ENCODE measurements at regions not wholly inside any gene's neighbourhood (a gene's known extent, or its start where the extent isn't known, plus 50 kb on each side); places are given as distances from the start of the nearest gene placed in this dataset.

- no peak overlapping the region for H3K4me3 ChIP-seq
- POLR2A ChIA-PET: no interaction called here
- no peak overlapping the region for H3K27ac ChIP-seq (ENCODE audit: control insufficient read depth, insufficient read depth)
- DNase-seq (ENCODE audit: low read depth, low spot score) (no peak), ATAC-seq (no peak), FAIRE-seq (no peak)
- H3K4me2 ChIP-seq (ENCODE audit: control insufficient read depth, insufficient read depth): no peak overlapping the region
- WGBS (ENCODE audit: insufficient coverage, insufficient replicate concordance, low lambda C conversion rate, missing lambda C conversion rate): 100% methylated on average over 1 of the region's 1 CpG
- H2AFZ ChIP-seq (ENCODE audit: control insufficient read depth, low read depth, low read length): no peak overlapping the region
- CTCF ChIA-PET: no interaction called here
- H4K20me1 ChIP-seq (ENCODE audit: control insufficient read depth, insufficient read depth): no peaks in the 10 kb centered on the region
- no peaks in the 10 kb centered on the region for H3K9me3 ChIP-seq (replicated peaks; ENCODE audit: control insufficient read depth, insufficient read depth, low read length)
- no peaks in the 10 kb centered on the region for H3K36me3 ChIP-seq (ENCODE audit: control insufficient read depth in 2 of 2, insufficient read depth in 2 of 2, low read length in 1 of 2)
- no peak overlapping the region for H3K9ac ChIP-seq (ENCODE audit: control insufficient read depth, insufficient read depth, low read length)
- H3K79me2 ChIP-seq (ENCODE audit: control insufficient read depth, insufficient read depth, low read length): no peaks in the 10 kb centered on the region
- intact Hi-C loops (cut with micrococcal nuclease; ENCODE audit: unreplicated experiment): no loop called here
- SMC1A ChIA-PET (ENCODE audit: uncharacterized antibody, unreplicated experiment): no interaction called here
- no peaks in the 10 kb centered on the region for H3K27me3 ChIP-seq (replicated peaks in 1 of 2; ENCODE audit: control insufficient read depth in 2 of 2, insufficient read depth in 2 of 2, low read length in 1 of 2)
- TF ChIP-seq MLLT1 (IDR thresholded peaks at IDR 0.05) (no peak), NRF1 (conservative IDR thresholded peaks at IDR 0.05; ENCODE audit: low read depth, low read length) (no peak), MEF2B (IDR thresholded peaks at IDR 0.05; ENCODE audit: partially characterized antibody, poor library complexity, severe bottlenecking) (no peak), ATF7 (IDR thresholded peaks at IDR 0.05; ENCODE audit: low read depth) (no peak), RAD21 (IDR thresholded peaks at IDR 0.05; ENCODE audit: insufficient read depth, low read depth, low read length) (no peak), SUPT20H (IDR thresholded peaks at IDR 0.05; ENCODE audit: borderline replicate concordance, control insufficient read depth, low read depth, low read length) (no peak), YBX1 (IDR thresholded peaks at IDR 0.05) (no peak), EED (IDR thresholded peaks at IDR 0.05; ENCODE audit: low read depth) (no peak), ASH2L (IDR thresholded peaks at IDR 0.05; ENCODE audit: borderline replicate concordance, low read depth) (no peak), NFXL1 (IDR thresholded peaks at IDR 0.05; ENCODE audit: borderline replicate concordance) (no peak), BRCA1 (IDR thresholded peaks at IDR 0.05; ENCODE audit: low read depth, low read length) (no peak), KDM1A (IDR thresholded peaks at IDR 0.05; ENCODE audit: borderline replicate concordance) (no peak), EGR1 (IDR thresholded peaks at IDR 0.05; ENCODE audit: borderline replicate concordance in 1 of 2, low read depth in 2 of 2, low read length in 2 of 2) (no peak), FOXK2 (IDR thresholded peaks at IDR 0.05) (no peak), SPI1 (IDR thresholded peaks at IDR 0.05; ENCODE audit: borderline replicate concordance, insufficient read depth, low read depth, low read length) (no peak), WRNIP1 (IDR thresholded peaks at IDR 0.05; ENCODE audit: borderline replicate concordance, low read depth, low read length) (no peak), ZSCAN29 (IDR thresholded peaks at IDR 0.05) (no peak), ZNF622 (IDR thresholded peaks at IDR 0.05) (no peak)
- in situ Hi-C loops (cut with MboI): no loop called here
- H3K4me1 ChIP-seq (ENCODE audit: control insufficient read depth, insufficient read depth, low read length): no peaks in the 10 kb centered on the region
- RAD21 ChIA-PET (ENCODE audit: unreplicated experiment): no interaction called here
- BruUV-seq (replicated peaks): no TSS peak
Observed at GRCh38 chr3:104870276-104870675, 496.4 kb upstream of the ALCAM start.
